Fibroblast of pulmonary artery (primary cell): ENCODE measurements at regions not wholly inside any gene's neighbourhood (a gene's known extent, or its start where the extent isn't known, plus 50 kb on each side); places are given as distances from the start of the nearest gene placed in this dataset.
A peak's percentile ranks its signal among the peaks of the same experiment; 100 is the strongest.

ENCODE experiments used
- DNase-seq: peaks from one replicate; pipeline ENCODE4 v3.0.0-alpha.2; 2010; ENCODE audit warnings: low read depth
- H3K4me3 ChIP-seq: replicated peaks from 2 replicates; pipeline ENCODE4 v1.5.1; 2011; ENCODE audit warnings: low read depth, mild to moderate bottlenecking, control low read depth, low read length, moderate library complexity
- CTCF ChIP-seq: IDR thresholded peaks from 2 replicates; pipeline ENCODE4 v1.5.1; 2011; ENCODE audit warnings: mild to moderate bottlenecking, control low read depth, low read length, inconsistent platforms; ENCODE audit errors: missing control alignments

- H3K4me3 ChIP-seq, result no peak overlapping the region
- DNase-seq, result no peak
- TF ChIP-seq CTCF, result no peak
Observed at GRCh38 chr18:28801876-28802275, 624.9 kb upstream of the CDH2 start.

- peak; percentile 94 for DNase-seq
Observed at GRCh38 chr18:28794459-28795245, 617.7 kb upstream of the CDH2 start.

GRCh38 chr18:28793901-28794300 is 617.0 kb upstream of the CDH2 start:
- peak; percentile 47 for DNase-seq
- no peak for TF ChIP-seq CTCF
- no peak overlapping the region for H3K4me3 ChIP-seq

More at GRCh38 chr18:28794459-28795245, 617.7 kb upstream of the CDH2 start:
- TF ChIP-seq CTCF, result no peak
- no peak overlapping the region for H3K4me3 ChIP-seq

GRCh38 chr18:28792404-28793086 is 615.6 kb upstream of the CDH2 start:
- TF ChIP-seq CTCF, result no peak
- no peak overlapping the region for H3K4me3 ChIP-seq
- DNase-seq, result no peak

- peak; percentile 75 for DNase-seq
- no peak for TF ChIP-seq CTCF
- no peak overlapping the region for H3K4me3 ChIP-seq
Observed at GRCh38 chr18:28791101-28791500, 614.2 kb upstream of the CDH2 start.

- DNase-seq, result no peak
Observed at GRCh38 chr18:28789502-28789901, 612.6 kb upstream of the CDH2 start.

More at GRCh38 chr18:28789502-28789901, 612.6 kb upstream of the CDH2 start:
- TF ChIP-seq CTCF, result no peak
- H3K4me3 ChIP-seq, result no peak overlapping the region
